Mesothelial cell of epicardium (in vitro differentiated cells): ENCODE measurements at regions not wholly inside any gene's neighbourhood (a gene's known extent, or its start where the extent isn't known, plus 50 kb on each side); places are given as distances from the start of the nearest gene placed in this dataset.
"Not testable (repeated sequence)": the region's sequence is repeated elsewhere in the genome, so short reads cannot be mapped to it uniquely, and the experiment has no call there.

Experiments used
- DNase-seq, 2 experiments: peaks; one replicate each; pipeline ENCODE4 v3.0.0; 2021; ENCODE audit warnings: low spot score in 2 of 2; ENCODE audit not compliant: unreplicated experiment in 2 of 2
- H3K27ac Mint-ChIP-seq: 2 replicates; pipeline ENCODE4 v1.8.0; 2021; ENCODE audit warnings: mixed read lengths
- H3K27me3 Mint-ChIP-seq: 2 replicates; pipeline ENCODE4 v1.8.0; 2021; ENCODE audit warnings: low read depth, mixed read lengths
- H3K36me3 Mint-ChIP-seq: 2 replicates; pipeline ENCODE4 v1.8.0; 2021; ENCODE audit warnings: mixed read lengths
- H3K4me1 Mint-ChIP-seq: 2 replicates; pipeline ENCODE4 v1.8.0; 2021; ENCODE audit warnings: mixed read lengths
- H3K4me3 Mint-ChIP-seq: 2 replicates; pipeline ENCODE4 v1.8.0; 2021; ENCODE audit warnings: mild to moderate bottlenecking, moderate library complexity, mixed read lengths
- H3K9me3 Mint-ChIP-seq: 2 replicates; pipeline ENCODE4 v1.8.0; 2021; ENCODE audit warnings: mixed read lengths
- CTCF ChIP-seq: fragments of 200-600 bp; sonication (generic); IDR thresholded peaks from one replicate; pipeline ENCODE4 v1.5.0; 2021; ENCODE audit warnings: antibody characterized with exemption; ENCODE audit not compliant: unreplicated experiment

GRCh38 chr4:31239886-31240285 is 519.7 kb downstream of the PCDH7 start:
- no peak for TF ChIP-seq CTCF
- H3K9me3 Mint-ChIP-seq: peaks cover 19% of the 10 kb centered on the region
- H3K4me1 Mint-ChIP-seq: peaks cover 12% of the 10 kb centered on the region
- H3K27me3 Mint-ChIP-seq: no peaks in the 10 kb centered on the region
- peaks cover 2% of the 10 kb centered on the region for H3K36me3 Mint-ChIP-seq
- H3K4me3 Mint-ChIP-seq: no peak overlapping the region
- DNase-seq: no peak
- no peak overlapping the region for H3K27ac Mint-ChIP-seq

GRCh38 chr4:31241504-31242106 is 521.4 kb downstream of the PCDH7 start:
- H3K27ac Mint-ChIP-seq: no peak overlapping the region
- H3K36me3 Mint-ChIP-seq: peaks cover 2% of the 10 kb centered on the region
- no peak for TF ChIP-seq CTCF
- H3K4me1 Mint-ChIP-seq: peaks cover 12% of the 10 kb centered on the region
- no peaks in the 10 kb centered on the region for H3K27me3 Mint-ChIP-seq
- no peak for DNase-seq
- no peak overlapping the region for H3K4me3 Mint-ChIP-seq
- H3K9me3 Mint-ChIP-seq: peaks cover 27% of the 10 kb centered on the region

GRCh38 chr4:31246856-31247255 is 526.7 kb downstream of the PCDH7 start:
- peaks cover 33% of the 10 kb centered on the region for H3K9me3 Mint-ChIP-seq
- no peak overlapping the region for H3K27ac Mint-ChIP-seq
- TF ChIP-seq CTCF: no peak
- DNase-seq: no peak
- no peak overlapping the region for H3K4me3 Mint-ChIP-seq
- H3K27me3 Mint-ChIP-seq: no peaks in the 10 kb centered on the region
- no peaks in the 10 kb centered on the region for H3K36me3 Mint-ChIP-seq
- peaks cover 3% of the 10 kb centered on the region for H3K4me1 Mint-ChIP-seq

GRCh38 chr4:31259119-31259518 is 539.0 kb downstream of the PCDH7 start:
- DNase-seq: no peak
- no peak for TF ChIP-seq CTCF
- Mint-ChIP-seq H3K27me3 (no peaks in the 10 kb centered on the region), H3K4me1 (no peaks in the 10 kb centered on the region), H3K4me3 (no peak overlapping the region), H3K27ac (no peak overlapping the region), H3K9me3 (peaks cover 28% of the 10 kb centered on the region), H3K36me3 (no peaks in the 10 kb centered on the region)

- no peak for DNase-seq
- Mint-ChIP-seq H3K36me3 (no peaks in the 10 kb centered on the region), H3K9me3 (peaks cover 17% of the 10 kb centered on the region), H3K27me3 (no peaks in the 10 kb centered on the region), H3K4me1 (peaks cover 2% of the 10 kb centered on the region), H3K27ac (no peak overlapping the region), H3K4me3 (no peak overlapping the region)
- no peak for TF ChIP-seq CTCF
Observed at GRCh38 chr4:31261632-31262031, 541.5 kb downstream of the PCDH7 start.

GRCh38 chr4:31266094-31266493 is 545.9 kb downstream of the PCDH7 start:
- not testable (repeated sequence) for H3K4me1 Mint-ChIP-seq, H3K9me3 Mint-ChIP-seq, H3K27ac Mint-ChIP-seq, DNase-seq, H3K27me3 Mint-ChIP-seq, H3K4me3 Mint-ChIP-seq, H3K36me3 Mint-ChIP-seq
